GM23338 (cell line): ENCODE measurements at regions not wholly inside any gene's neighbourhood (a gene's known extent, or its start where the extent isn't known, plus 50 kb on each side); places are given as distances from the start of the nearest gene placed in this dataset.

Source experiments
- ATAC-seq: fragments of 200-7000 bp; cut with Tn5 transposase; 3 replicates; pipeline ENCODE4 v1.9.1; 2020
- DNase-seq: peaks from one replicate; pipeline ENCODE4 v3.0.0-alpha.2; 2015; ENCODE audit warnings: low spot score
- H2AFZ ChIP-seq: fragments of 200-600 bp; sonication (generic); 2 replicates; pipeline ENCODE4 v1.8.0; 2016; ENCODE audit warnings: antibody characterized with exemption, mild to moderate bottlenecking, moderate library complexity
- H3F3A ChIP-seq: fragments of 200-600 bp; sonication (generic); replicated peaks from 2 replicates; pipeline ENCODE4 v1.8.0; 2017; ENCODE audit warnings: antibody characterized with exemption, mixed run types, low read depth
- H3K27ac ChIP-seq: fragments of 200-600 bp; sonication (generic); 2 replicates; pipeline ENCODE4 v1.6.1; 2016; ENCODE audit warnings: low read depth
- H3K27me3 ChIP-seq: fragments of 200-600 bp; sonication (generic); 2 replicates; pipeline ENCODE4 v1.8.0; 2016; ENCODE audit warnings: mild to moderate bottlenecking, mixed run types, moderate library complexity; ENCODE audit not compliant: insufficient read depth
- H3K36me3 ChIP-seq: fragments of 200-600 bp; sonication (generic); 2 replicates; pipeline ENCODE4 v1.8.0; 2016; ENCODE audit warnings: mild to moderate bottlenecking; ENCODE audit not compliant: insufficient read depth
- H3K4me1 ChIP-seq: fragments of 200-600 bp; sonication (generic); 2 replicates; pipeline ENCODE4 v1.8.0; 2016; ENCODE audit warnings: mild to moderate bottlenecking, moderate library complexity; ENCODE audit not compliant: insufficient read depth
- H3K4me2 ChIP-seq: fragments of 200-600 bp; sonication (generic); 2 replicates; pipeline ENCODE4 v1.7.1; 2017; ENCODE audit warnings: mixed run types
- H3K4me3 ChIP-seq: fragments of 200-600 bp; sonication (generic); 2 replicates; pipeline ENCODE4 v1.6.1; 2016; ENCODE audit warnings: mixed run types
- H3K79me2 ChIP-seq: fragments of 200-600 bp; sonication (generic); replicated peaks from 2 replicates; pipeline ENCODE4 v1.8.0; 2017; ENCODE audit warnings: mild to moderate bottlenecking; ENCODE audit not compliant: insufficient read depth
- H3K9me2 ChIP-seq: fragments of 200-600 bp; sonication (generic); 2 replicates; pipeline ENCODE4 v1.8.0; 2017; ENCODE audit not compliant: insufficient read depth
- H4K20me1 ChIP-seq: fragments of 200-600 bp; sonication (generic); replicated peaks from 2 replicates; pipeline ENCODE4 v1.8.0; 2017; ENCODE audit warnings: mild to moderate bottlenecking; ENCODE audit not compliant: insufficient read depth
- H3K27ac Mint-ChIP-seq: 2 replicates; pipeline ENCODE4 v1.8.0; 2020; ENCODE audit warnings: inconsistent platforms, mild to moderate bottlenecking, moderate library complexity, mixed read lengths
- H3K27me3 Mint-ChIP-seq: 3 replicates; pipeline ENCODE4 v1.8.0; 2022; ENCODE audit warnings: low read depth, mild to moderate bottlenecking, moderate library complexity, mixed read lengths, inconsistent platforms; ENCODE audit not compliant: insufficient read depth, poor library complexity
- H3K36me3 Mint-ChIP-seq: 3 replicates; pipeline ENCODE4 v1.8.0; 2021; ENCODE audit warnings: low read depth, mild to moderate bottlenecking, inconsistent platforms, moderate library complexity, mixed read lengths
- H3K4me1 Mint-ChIP-seq: 3 replicates; pipeline ENCODE4 v1.8.0; 2020; ENCODE audit warnings: mild to moderate bottlenecking, inconsistent platforms, mixed read lengths
- H3K4me3 Mint-ChIP-seq: 3 replicates; pipeline ENCODE4 v1.8.0; 2021; ENCODE audit warnings: moderate library complexity, mild to moderate bottlenecking, inconsistent platforms, mixed read lengths
- H3K9me3 Mint-ChIP-seq: 3 replicates; pipeline ENCODE4 v1.8.0; 2020; ENCODE audit warnings: moderate library complexity, mild to moderate bottlenecking, inconsistent platforms, mixed read lengths
- CREB1 ChIP-seq: fragments of 250-450 bp; sonication (Bioruptor Pico); IDR thresholded peaks from 2 replicates; pipeline ENCODE4 v1.5.0; 2020; ENCODE audit warnings: low read depth, mild to moderate bottlenecking, moderate library complexity
- ETS1 ChIP-seq: IDR thresholded peaks from 2 replicates; pipeline ENCODE4 v1.6.1; 2016; ENCODE audit warnings: antibody characterized with exemption
- EZH2 ChIP-seq: fragments of 200-600 bp; sonication (generic); IDR thresholded peaks from one replicate; pipeline ENCODE4 v1.8.0; 2017; ENCODE audit warnings: antibody characterized with exemption, mild to moderate bottlenecking, low read depth; ENCODE audit not compliant: unreplicated experiment
- EZH2phosphoT487 ChIP-seq: fragments of 200-600 bp; sonication (generic); IDR thresholded peaks from one replicate; pipeline ENCODE4 v1.8.1; 2018; ENCODE audit warnings: antibody characterized with exemption; ENCODE audit not compliant: unreplicated experiment
- JUNB ChIP-seq: IDR thresholded peaks from one replicate; pipeline ENCODE4 v1.6.1; 2016; ENCODE audit warnings: antibody characterized with exemption; ENCODE audit not compliant: unreplicated experiment
- NANOG ChIP-seq: IDR thresholded peaks from 2 replicates; pipeline ENCODE4 v1.6.1; 2016; ENCODE audit warnings: antibody characterized with exemption, borderline replicate concordance
- POLR2AphosphoS5 ChIP-seq: IDR thresholded peaks from 2 replicates; pipeline ENCODE4 v1.6.1; 2016; ENCODE audit warnings: antibody characterized with exemption, low read depth
- STAT1 ChIP-seq: IDR thresholded peaks from one replicate; pipeline ENCODE4 v1.6.1; 2016; ENCODE audit warnings: antibody characterized with exemption; ENCODE audit not compliant: unreplicated experiment
- ZNF331 ChIP-seq: fragments of 250-450 bp; sonication (Bioruptor Pico); IDR thresholded peaks from 2 replicates; pipeline ENCODE4 v1.5.0; 2020; ENCODE audit warnings: low read depth, mild to moderate bottlenecking, moderate library complexity
- TF ChIP-seq, protein P1 (sequence below): IDR thresholded peaks from one replicate; pipeline ENCODE4 v1.6.1; 2018; ENCODE audit warnings: antibody characterized with exemption; ENCODE audit not compliant: unreplicated experiment
- TF ChIP-seq, protein P2 (sequence below), 2 experiments: fragments of 200-600 bp in 1 of 2; sonication (generic) in 1 of 2; conservative IDR thresholded peaks; 2 replicates each; pipeline versions ENCODE4 v1.5.1 to v1.6.1; 2016 to 2017; ENCODE audit warnings: antibody characterized with exemption in 2 of 2, low read depth in 2 of 2, mild to moderate bottlenecking in 2 of 2, moderate library complexity in 1 of 2

- TF ChIP-seq, protein P1, sequence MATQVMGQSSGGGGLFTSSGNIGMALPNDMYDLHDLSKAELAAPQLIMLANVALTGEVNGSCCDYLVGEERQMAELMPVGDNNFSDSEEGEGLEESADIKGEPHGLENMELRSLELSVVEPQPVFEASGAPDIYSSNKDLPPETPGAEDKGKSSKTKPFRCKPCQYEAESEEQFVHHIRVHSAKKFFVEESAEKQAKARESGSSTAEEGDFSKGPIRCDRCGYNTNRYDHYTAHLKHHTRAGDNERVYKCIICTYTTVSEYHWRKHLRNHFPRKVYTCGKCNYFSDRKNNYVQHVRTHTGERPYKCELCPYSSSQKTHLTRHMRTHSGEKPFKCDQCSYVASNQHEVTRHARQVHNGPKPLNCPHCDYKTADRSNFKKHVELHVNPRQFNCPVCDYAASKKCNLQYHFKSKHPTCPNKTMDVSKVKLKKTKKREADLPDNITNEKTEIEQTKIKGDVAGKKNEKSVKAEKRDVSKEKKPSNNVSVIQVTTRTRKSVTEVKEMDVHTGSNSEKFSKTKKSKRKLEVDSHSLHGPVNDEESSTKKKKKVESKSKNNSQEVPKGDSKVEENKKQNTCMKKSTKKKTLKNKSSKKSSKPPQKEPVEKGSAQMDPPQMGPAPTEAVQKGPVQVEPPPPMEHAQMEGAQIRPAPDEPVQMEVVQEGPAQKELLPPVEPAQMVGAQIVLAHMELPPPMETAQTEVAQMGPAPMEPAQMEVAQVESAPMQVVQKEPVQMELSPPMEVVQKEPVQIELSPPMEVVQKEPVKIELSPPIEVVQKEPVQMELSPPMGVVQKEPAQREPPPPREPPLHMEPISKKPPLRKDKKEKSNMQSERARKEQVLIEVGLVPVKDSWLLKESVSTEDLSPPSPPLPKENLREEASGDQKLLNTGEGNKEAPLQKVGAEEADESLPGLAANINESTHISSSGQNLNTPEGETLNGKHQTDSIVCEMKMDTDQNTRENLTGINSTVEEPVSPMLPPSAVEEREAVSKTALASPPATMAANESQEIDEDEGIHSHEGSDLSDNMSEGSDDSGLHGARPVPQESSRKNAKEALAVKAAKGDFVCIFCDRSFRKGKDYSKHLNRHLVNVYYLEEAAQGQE, result no peak
- TF ChIP-seq ZNF331 (CRISPR knock-in tag), result no peak
- TF ChIP-seq EZH2phosphoT487, result no peak
- no peak for TF ChIP-seq JUNB
- TF ChIP-seq CREB1 (CRISPR knock-in tag), result no peak
- TF ChIP-seq, protein P2, sequence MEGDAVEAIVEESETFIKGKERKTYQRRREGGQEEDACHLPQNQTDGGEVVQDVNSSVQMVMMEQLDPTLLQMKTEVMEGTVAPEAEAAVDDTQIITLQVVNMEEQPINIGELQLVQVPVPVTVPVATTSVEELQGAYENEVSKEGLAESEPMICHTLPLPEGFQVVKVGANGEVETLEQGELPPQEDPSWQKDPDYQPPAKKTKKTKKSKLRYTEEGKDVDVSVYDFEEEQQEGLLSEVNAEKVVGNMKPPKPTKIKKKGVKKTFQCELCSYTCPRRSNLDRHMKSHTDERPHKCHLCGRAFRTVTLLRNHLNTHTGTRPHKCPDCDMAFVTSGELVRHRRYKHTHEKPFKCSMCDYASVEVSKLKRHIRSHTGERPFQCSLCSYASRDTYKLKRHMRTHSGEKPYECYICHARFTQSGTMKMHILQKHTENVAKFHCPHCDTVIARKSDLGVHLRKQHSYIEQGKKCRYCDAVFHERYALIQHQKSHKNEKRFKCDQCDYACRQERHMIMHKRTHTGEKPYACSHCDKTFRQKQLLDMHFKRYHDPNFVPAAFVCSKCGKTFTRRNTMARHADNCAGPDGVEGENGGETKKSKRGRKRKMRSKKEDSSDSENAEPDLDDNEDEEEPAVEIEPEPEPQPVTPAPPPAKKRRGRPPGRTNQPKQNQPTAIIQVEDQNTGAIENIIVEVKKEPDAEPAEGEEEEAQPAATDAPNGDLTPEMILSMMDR (conservative IDR thresholded peaks at IDR 0.05; ENCODE audit: low read depth in 2 of 2), result no peak
- TF ChIP-seq NANOG, result no peak
Observed at GRCh38 chr3:153756816-153757215, 364.4 kb upstream of the ARHGEF26 start (continued).

DNA sequence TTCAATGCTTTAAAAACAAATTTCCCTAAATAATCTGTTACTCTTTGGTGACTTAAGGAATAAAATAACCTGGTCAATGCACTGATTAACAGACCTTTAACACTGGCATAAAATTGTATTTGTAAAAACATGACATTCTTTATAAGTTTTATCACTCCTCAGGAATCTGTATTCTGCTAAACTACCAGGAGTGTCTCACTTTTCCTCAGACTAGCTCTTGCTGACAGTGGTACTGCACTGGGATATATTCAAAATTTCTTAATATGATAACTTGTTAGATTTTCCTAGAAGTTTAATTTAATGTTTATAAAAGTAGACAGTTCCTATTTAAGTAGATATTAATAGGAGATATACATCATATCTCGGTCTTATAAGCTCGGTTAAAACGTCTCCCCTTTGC is 363.4 kb upstream of the ARHGEF26 start:
- no peaks in the 10 kb centered on the region for H3K27me3 Mint-ChIP-seq
- Histone ChIP-seq H3K4me2 (no peak overlapping the region), H3K4me1 (peaks cover 9% of the 10 kb centered on the region; the same call in 1 of the 2 replicates), H3K79me2 (no peaks in the 10 kb centered on the region), H3K36me3 (no peaks in the 10 kb centered on the region), H3K9me2 (peaks cover 3% of the 10 kb centered on the region; the same call in 1 of the 2 replicates), H2AFZ (no peak overlapping the region), H3F3A (no peaks in the 10 kb centered on the region), H4K20me1 (no peaks in the 10 kb centered on the region), H3K4me3 (no peak overlapping the region), H3K27ac (no peak overlapping the region), H3K27me3 (no peaks in the 10 kb centered on the region)
- no peaks in the 10 kb centered on the region for H3K9me3 Mint-ChIP-seq
- ATAC-seq (no peak), DNase-seq (no peak)
- no peak overlapping the region for H3K4me3 Mint-ChIP-seq
- no peak overlapping the region for H3K27ac Mint-ChIP-seq
- H3K4me1 Mint-ChIP-seq, result peaks cover under 1% of the 10 kb centered on the region; the same call in 1 of the 3 replicates
- H3K36me3 Mint-ChIP-seq, result no peaks in the 10 kb centered on the region; the same call in 2 of the 3 replicates
- TF ChIP-seq, protein P2 (conservative IDR thresholded peaks at IDR 0.05; ENCODE audit: low read depth in 2 of 2), result no peak
- TF ChIP-seq ZNF331 (CRISPR knock-in tag), result no peak
- TF ChIP-seq ETS1, result no peak
- no peak for TF ChIP-seq STAT1
- TF ChIP-seq EZH2, result no peak
- TF ChIP-seq POLR2AphosphoS5, result no peak
